ENCODE measurements at regions not wholly inside any gene's neighbourhood (a gene's known extent, or its start where the extent isn't known, plus 50 kb on each side); places are given as distances from the start of the nearest gene placed in this dataset.

DNA sequence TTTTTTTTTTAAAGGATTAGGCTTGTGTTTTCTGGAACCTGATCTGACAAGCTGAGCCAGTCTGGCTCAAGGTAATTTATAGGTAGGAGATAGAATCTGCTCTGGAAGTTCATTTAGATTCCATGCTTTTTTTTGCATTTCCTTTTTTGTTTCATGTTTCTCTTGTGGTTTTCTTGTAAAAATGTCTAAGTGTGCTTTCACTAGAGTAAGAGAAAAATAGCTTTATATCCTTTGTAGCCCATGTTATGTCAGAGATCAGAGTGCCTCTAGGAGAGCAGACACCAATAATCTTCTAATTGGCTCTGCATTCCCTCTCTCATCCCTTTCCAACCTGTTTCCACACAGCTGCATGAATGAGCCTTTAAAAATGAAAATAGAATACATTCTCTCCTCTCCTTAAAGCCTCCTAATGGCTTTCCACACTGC lies 389.8 kb upstream of the KCNMB2 start:
- DNase-seq = no peak

DNA sequence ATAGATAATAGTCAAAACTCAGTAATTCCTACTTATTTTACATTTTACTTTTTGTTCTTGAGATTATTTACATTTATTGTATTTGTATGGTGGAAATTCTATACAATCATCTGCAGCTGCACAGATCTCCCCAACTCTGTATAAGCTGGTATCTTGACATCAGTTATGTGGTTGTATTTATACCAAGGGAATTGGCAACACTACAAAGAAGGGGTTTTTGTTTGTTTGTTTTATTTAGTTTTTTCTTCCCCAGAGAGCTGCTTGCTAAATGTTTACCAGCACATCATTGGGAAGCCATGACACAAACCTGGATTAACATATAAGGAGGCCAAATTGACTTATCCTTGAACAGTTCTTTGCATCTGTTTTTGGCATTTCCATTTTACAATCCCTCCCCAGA lies 389.2 kb upstream of the KCNMB2 start:
- no peak for DNase-seq

DNA sequence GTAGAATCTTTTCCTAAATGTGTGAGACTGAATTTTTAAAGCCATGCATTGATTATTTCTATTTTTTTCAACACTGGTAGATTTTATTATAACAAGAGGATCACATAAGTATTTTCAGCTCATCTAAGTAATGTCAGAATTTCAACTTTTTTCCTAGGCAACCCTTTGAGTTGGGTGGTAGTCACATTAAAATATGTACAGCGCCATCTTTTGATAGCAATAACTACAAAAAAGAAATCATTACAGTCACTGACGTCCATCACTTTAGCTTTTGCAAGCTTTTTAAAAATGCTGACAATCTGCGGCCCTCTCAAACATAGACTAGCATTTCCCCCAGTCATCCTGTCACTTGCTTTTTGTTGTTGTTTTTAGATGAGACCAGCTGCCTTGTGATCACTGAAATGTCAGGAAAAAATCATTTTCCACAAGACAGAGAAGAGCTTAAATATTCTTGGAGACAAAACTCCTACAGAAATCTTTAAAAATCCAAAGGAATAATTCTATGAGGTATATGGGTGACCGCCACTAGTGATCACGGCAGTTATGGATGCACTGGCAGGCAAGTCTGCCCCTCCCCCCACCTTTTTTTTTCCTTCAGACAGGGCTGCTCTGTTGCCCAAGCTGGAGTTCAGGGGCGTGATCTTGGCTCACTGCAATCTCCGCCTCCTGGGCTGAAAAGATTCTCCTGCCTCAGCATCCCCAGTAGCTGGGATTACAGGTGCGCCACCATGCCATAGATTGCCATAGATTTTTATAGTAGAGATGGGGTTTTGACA lies 384.0 kb upstream of the KCNMB2 start:
- DNase-seq = no peak

DNA sequence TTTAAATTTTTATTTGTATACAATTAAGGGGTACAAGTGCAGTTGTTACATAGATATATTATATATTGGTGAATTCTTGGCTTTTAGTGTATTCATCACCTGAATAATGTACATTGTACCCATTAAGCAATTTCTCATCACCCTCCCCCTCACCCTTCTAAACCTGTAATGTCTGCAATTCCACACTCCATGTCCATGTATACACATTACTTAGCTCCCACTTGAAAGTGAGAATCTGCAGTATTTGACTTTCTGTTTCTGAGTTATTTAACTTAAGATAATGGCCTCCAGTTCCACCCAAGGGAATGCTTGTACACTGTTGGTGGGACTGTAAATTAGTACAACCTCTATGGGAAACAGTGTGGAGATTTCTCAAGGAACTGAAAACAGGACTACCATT lies 383.2 kb upstream of the KCNMB2 start:
- no peak for DNase-seq

DNA sequence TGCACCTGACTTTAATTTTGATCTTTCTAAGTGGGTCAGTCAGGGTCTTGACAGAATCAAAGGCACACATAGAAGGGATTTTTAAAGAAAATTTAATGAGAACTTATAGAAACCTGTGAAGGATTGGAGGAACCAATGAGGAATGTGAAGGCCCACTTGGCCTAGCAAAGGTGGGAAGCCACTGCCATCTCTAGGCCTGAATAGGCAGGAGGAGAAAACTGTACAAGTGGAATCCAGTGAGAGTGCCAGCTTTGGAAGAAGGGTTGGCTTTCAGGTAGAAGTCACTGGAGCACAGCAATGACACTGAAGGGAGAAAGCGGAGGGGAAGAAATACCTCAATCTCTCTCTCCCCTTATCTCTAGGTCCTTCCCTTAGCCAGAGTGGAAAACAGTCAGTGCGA lies 380.7 kb upstream of the KCNMB2 start:
- no peak for DNase-seq

DNA sequence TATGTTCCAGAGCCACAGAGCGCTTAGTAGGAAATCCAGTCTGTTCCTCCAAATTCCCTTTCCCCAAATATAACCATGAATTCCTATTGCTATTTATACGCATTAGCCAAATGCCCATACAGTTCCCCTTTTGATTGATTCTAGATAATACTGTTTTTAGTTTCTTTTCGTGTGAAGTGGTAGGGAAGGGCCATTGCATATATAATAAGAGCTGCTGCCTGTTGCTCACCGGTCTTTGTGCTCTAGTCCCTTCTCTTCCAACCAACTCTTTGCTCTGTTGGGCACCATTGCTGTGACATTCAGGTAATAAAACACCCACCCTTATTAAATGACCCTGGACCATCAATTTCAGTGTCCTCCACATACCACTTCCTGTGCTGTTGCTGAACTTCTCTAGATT lies 379.9 kb upstream of the KCNMB2 start:
- no peak for DNase-seq

DNA sequence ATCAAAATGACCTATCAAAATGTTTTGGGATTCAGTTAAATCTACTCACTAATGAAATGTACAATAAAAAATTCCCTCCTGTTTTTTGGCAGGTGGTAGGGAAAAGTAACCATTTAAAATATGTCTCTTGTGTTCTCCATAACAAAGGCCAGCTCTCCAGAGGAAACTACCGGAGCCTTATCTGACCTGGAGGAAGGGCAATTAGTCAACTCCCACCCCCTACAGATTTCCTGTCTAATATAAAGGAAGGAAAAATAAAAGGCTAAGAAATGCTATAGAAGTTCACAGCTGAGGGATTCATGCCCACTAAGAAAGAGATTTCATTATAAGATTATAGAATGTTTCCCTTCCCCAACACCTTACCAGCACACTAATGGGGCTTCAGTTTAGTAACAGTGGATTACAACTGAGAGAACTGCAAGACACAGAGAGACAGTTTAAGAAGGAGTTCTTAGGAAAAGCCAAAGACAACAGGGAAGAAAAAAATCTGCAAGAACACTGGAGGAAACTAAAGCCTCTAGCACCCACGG lies 376.5 kb upstream of the KCNMB2 start:
- DNase-seq = no peak

DNA sequence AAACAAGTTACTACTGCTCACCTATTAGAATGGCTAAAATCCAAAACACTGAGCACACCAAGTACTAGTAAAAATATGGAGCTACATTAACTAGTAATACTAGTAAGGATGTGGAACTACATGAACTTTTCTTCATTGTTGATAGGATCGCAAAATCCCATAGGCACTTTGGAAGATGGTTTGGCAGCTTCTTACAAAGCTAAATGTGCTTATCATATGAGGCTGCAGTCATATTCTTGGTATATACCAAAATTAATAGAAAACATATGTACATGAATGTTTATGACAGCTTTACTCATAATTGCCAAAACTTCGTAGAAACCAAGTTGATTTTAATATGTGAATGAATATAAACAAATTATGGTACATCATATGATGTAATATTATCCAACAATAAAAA lies 366.8 kb upstream of the KCNMB2 start:
- no peak for DNase-seq

DNA sequence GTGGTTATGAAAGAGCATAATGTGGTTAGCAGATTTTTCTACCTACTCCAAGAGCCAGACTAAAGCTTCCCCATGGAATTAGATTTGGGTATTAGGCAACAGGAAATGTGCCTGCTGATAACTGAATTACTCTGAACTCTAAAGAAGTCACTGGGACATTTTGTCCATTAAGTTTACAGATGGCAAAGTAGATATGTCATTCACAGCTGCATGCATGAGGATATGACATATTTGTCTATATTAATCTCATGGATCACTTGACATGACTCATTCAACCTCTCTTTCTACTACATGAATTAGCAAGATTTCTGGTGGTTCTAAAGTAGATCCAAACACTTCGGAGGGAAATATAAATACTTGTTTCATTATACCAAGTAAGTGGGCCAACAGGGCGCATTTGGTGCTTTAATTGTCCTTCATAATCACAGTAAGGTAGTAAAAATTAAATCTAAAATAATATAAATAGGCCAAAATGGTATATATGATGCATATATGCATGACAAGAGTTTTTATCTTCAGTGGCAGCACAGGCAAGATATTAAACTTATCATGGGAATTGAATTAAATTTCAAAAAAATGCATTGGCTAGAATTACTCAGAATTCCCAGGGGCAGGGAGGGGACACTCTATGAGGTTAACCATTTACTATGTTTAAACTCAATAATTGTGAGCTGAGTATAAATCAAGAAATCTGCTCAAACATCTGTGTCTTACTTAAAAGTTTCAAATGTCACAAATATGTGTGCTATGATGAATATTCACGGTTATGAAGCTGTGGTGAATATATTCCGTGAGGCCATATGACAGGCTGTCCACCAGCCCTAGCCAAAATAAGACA lies 365.3 kb upstream of the KCNMB2 start:
- DNase-seq = no peak

DNA sequence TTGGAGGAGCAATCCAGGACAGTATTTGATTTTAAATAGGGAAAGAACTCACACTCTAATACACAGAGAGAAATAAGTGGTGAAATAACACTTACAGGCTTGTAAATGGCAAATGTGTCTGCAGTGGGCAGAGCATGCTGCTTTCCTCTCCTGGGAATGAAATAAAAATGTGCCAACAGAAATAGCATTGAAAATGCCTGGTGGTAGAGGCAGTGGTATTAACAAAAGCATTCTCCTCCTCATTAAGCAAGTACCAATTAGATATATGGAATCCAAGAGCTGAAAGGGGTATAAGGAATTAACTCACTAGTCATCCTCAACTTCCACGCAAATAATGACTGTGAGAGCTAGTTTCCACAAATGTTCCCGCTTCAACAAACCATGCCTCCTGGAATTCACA lies 364.1 kb upstream of the KCNMB2 start:
- DNase-seq = no peak

DNA sequence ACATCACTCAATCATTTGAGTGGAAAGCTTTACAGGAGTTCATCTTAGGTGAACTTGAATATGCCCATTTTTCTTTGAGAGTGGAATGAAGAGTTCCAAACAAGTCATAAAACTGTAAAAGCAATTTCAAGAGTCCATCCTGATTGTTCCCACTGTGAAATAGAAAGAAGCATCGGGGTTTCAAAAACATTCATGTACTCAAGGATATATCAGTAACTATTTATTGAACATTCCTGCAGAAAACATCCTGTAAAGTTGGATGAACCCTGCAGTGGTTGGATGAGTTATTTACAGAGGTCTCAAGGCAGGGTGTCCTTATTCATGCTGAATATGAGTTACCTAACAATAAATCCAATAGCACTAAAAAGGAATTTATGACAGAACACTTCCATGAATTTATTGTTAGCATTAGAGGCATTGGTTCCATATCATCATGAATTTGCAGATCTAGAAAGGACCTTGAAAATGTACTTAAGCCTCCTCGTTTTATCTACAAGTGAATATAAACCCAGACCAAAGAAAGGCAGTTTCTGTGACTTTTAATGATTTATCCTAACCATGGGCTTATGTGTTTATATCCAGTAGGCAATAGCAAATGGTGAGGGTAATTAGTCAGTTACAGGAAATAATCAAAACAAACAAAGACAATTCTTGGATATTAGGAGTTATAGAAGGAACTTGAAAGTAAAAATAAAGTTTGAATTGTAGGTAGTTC lies 361.9 kb upstream of the KCNMB2 start:
- no peak for DNase-seq

DNA sequence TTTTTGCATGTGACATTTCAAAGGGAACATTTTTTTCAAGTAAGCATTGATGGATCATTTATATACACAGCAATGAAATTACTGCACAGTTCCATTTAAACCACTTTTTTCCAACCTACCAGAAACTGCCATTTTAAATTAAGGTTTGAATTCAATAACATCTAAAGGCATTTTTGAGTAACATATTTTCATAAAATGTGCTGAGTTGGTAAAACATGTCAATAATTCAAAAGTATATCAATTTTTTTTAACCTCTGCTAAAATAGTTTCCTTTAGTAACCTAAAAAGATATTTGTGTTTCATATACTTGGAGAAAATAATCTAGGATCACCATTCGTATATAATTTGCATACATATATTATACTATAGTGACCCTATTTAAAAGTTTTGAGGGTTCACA lies 355.1 kb upstream of the KCNMB2 start:
- no peak for DNase-seq

DNA sequence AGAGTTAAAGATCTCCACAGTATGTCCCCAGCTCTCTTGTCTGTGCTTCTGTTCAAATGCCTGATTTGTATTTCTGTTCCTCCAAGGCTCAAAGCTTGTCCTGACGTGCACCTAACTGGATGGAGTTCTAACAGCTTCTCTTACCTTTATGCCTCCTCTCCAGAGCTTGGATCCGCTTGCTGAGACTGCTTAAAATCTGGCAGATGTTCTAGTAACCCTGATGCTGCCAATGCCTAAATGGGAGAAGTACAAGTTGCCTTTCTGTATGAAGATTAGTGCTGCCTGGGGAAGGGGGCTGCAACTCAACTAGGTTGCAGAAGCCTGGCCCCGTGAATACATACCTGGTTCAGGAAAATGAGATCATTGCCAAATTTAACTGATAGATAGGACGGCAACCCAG lies 354.5 kb upstream of the KCNMB2 start:
- DNase-seq = no peak

DNA sequence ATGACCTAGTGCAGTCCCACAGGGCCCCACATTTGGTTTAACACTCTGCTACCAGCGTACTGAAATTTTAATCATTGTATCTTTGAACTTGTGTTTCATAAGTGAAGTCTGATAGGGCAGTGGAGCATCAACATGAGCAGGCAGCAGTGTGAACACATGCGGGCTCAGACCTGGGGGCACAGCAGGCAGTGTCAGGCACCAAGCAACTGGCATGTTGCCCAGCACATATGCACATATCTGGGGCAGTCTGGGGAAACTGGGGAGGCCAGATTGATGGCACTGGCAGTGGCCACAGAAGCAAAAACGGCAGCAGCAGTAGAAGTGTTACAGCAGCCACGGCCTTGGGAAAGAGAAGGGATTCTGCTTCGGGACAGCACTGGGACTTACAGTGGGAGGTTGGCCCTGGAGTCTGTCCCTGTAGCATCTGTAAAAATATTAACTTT lies 353.9 kb upstream of the KCNMB2 start:
- DNase-seq = no peak

DNA sequence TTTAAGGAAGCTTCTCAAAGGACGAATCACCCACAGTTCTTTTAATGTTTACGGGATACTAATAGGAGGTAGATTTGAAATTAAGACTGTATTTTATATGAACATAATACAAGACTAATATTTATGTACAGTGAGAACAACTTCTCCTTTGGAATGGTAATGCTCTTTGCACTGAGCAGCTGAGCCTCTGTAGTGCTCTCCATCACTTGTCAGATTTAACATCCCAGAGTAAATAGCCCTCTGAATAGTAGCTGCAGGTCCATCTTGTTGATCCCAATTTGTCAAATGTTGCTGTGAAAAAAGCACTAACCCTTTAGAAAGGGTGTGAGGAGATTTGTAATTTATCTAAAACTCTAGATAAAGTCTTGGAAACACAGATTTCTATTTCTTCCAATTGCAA lies 351.4 kb upstream of the KCNMB2 start:
- DNase-seq = no peak

DNA sequence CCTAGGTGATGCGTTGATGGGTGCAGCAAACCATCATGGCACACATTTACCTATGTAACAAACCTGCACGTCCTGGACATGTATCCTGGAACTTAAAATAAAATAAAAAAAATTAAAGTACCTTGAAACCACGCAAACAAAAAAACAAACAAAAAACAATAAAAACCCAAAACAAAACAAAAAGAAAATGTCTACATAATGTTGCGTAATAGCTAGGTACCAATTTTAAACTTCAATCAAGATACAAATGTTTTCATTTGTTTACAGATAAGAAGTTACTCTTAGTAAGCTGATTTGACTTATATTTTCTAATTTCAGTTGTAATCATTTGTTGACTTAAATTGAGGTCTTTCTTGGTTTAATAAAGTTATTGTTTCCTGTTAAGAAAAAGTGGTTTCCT lies 349.6 kb upstream of the KCNMB2 start:
- no peak for DNase-seq

DNA sequence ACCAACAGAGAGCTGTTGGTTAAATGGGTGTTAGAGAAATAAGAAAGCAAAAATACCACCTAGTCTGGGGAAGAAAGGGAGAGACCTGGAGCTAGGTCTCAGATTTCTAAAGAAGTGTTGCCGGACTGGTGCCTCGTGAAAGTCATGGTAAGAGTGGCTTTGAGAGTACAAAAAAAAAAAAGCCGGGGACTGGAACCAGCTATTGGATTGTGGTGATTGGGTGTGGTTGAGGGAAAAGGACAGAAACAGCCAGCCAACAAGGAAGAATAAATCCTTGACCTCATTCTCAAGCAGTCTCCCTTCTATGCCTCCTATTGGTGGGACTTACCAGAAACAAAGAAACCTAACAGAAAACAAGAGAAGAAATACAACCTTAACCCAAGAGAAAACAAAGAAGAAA lies 346.4 kb upstream of the KCNMB2 start:
- no peak for DNase-seq

DNA sequence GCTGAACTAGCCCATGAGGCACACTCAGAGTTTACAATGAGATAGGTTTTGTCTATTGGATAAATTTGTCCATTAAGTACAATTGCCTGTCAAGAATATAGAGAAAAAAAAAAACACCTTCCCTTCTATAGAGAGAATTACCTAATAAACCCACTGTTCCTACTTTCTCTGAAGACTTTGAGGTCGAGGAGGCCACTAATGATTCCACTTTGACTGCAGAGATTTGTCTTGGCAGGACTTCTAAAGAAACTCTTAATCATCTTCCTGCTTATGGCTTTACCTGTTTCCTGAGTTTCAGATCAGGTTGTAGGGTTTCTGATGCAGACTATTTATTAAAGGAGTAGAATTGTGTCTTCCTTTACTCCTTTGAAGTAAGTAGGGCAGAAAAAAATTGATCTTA lies 342.4 kb upstream of the KCNMB2 start:
- DNase-seq = no peak

DNA sequence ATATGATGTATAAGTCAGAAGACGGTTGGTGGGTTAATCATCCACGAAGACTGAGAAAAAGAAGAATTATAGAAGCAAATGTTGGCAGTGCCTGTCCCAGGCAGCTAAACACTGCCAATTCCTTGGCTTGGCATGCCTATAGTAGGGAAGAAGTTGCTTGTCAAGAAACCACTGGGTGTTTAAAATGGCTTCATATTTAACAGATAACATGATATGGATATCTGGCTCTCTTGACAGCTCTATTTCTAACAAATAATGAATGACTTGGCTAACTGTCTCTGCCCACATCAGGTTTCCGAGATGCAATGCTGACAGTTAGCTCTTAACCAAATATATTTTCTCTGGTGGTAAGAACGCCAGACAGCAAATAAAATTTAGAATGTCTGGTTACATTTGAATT lies 341.7 kb upstream of the KCNMB2 start:
- no peak for DNase-seq

DNA sequence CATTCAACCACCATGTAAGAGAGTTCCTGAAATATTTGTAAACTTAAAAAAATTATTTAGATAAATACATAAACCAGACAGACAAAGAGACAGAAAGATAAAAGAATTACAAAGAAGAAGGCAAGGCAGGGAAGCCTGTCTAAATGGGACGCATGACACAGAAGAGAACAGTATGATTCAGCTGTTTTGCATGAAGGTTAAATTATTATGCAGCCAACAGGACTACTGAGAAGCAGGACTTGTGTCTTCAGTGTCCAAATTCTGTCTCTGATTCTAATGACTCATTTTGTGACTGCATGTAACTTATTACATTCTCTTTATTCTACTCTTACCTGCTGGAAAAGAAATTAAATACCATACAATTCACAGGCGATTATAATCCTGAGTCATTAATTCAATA lies 340.4 kb upstream of the KCNMB2 start:
- no peak for DNase-seq

DNA sequence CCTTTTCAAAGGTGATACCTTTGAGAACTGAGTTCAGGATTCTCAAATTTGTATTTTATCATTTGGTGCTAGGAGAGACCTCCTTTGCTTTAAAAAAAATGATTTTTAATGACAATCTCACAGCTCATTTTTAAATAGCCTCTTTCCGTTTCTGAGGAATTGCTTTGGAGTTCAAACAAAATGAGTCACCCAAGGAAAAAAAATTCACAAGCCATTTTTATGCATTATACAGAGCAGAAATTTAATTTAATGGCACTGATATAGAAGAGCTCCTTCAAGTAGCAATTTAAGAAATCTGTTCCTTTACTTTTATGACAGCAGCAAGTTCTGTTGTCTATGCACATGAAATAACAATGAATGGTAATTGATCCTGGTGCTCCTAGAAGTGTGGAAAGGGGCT lies 337.9 kb upstream of the KCNMB2 start:
- no peak for DNase-seq

DNA sequence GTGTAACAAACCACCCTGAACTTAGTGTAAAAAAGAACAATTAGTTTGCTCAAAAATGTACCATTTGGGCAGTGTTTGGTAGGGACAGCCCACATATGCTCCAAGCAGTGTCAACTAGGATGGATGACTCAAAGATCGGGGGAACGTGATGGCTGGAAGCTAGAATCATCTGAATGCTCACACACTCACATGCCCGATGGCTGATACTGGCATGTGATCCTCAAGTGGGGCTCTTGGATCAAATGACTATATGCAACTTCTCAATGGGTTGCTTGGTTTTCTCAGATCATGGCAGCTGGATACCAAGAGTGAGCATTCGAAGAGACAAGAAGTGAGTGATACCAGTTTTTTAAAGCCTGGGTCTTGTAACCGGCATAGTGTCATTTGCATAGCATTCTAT lies 335.9 kb upstream of the KCNMB2 start:
- DNase-seq = no peak

DNA sequence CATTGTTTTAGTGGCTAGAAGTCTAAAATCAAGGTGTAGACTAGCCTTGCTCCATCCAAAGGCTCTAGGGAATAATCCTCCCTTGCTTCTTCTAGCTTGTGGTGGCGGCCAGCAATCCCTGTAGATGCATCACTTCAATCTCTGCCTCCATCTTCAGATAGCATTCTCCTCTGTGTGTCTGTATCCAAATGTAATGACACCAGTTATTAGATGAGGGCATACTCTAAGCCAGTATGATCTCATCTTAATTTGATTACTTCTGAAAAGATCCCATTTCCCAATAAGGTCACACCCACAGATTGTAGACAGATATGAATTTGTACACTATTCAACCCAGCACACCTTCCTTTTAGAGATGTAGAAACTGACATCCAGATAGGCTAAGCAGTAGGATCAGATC lies 334.5 kb upstream of the KCNMB2 start:
- no peak for DNase-seq

DNA sequence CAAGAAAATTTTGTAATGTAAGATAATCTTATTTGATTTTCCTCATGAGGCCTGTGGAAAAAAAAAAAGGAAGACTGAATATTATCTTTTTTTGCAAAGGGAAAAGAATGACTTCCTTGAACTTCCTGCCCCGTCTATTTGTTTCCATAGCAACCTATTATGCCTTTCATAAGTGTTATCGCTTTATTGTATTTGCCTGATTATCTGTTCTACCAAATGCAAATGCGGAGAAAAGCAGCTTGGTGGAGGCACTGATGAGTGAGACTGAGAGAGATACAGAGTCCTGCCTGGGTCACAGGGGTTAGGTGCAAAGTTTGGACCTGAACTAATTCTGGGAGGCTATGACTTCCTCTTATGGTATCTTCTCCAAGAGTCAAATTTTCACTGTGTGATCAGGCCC lies 334.0 kb upstream of the KCNMB2 start:
- DNase-seq = no peak
